ENCODE measurements at regions not wholly inside any gene's neighbourhood (a gene's known extent, or its start where the extent isn't known, plus 50 kb on each side); places are given as distances from the start of the nearest gene placed in this dataset.

GRCh38 chr10:78699971-78700370 is 368.8 kb upstream of the ZMIZ1 start:
- DNase-seq = no peak

DNA sequence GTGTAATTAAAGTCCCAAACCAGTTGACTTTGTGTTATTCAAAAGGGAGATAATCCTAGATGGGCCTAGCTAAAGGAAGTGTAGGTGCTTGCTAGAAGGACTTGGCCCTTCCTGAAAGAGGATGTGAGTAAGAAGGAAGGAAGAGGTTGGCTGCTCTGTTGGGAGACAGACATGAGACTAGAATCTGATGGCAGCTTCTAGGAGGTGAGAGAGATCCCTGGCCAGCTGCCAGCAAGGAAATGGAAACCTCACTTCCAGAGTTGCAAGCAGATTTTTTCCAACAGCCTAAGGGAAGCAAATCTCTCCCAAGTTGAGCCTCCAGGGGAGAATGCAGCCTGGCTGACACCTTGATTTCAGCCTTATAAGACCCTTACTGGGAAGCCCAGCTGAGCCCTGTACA is 368.4 kb upstream of the ZMIZ1 start:
- no peak for DNase-seq

GRCh38 chr10:78700816-78701520 is 367.8 kb upstream of the ZMIZ1 start:
- no peak for DNase-seq

GRCh38 chr10:78702186-78702585 is 366.6 kb upstream of the ZMIZ1 start:
- no peak for DNase-seq

DNA sequence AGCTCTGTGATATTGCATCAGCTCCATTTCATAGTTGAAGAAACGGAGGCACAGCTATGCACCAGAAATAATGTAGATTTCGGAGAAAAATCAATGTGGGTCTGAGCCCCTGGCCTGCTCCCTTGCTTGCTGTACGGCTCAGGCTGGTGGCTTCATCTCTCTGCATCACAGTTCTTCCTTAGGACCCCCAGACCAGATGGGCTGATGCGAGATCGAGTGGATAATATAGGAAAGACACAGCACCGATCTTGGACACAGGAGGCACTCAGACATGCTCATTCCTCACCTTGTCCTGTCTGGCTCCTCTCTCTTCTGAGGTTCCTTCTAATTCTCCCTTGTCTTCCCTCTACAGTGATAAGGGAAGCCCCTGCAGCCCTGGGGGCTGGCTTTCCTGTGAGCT is 365.9 kb upstream of the ZMIZ1 start:
- no peak for DNase-seq

DNA sequence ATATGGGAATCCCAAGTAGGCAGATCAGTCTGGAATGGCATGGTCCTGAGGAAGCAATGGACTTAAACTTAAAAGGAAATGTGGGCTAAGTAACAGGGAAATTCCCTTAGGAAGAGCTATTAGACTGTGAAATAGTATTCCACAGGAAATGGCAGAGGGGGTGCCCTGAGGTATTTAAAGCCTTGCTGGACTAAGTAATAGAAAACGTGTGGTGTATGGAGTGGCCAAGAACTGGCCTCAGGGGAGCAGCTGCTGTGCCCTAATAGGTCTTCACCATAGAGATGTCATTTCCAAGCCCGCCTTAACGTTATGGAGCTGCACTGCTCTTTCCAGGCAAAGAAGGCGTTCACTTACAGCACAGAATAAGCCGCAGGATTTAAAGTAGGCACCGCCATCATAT is 365.2 kb upstream of the ZMIZ1 start:
- peak; percentile 53 for DNase-seq

- no peak for DNase-seq
Observed at GRCh38 chr10:78706256-78706655, 362.5 kb upstream of the ZMIZ1 start.

- DNase-seq = no peak
Observed at GRCh38 chr10:78706726-78707540, 361.8 kb upstream of the ZMIZ1 start.

DNA sequence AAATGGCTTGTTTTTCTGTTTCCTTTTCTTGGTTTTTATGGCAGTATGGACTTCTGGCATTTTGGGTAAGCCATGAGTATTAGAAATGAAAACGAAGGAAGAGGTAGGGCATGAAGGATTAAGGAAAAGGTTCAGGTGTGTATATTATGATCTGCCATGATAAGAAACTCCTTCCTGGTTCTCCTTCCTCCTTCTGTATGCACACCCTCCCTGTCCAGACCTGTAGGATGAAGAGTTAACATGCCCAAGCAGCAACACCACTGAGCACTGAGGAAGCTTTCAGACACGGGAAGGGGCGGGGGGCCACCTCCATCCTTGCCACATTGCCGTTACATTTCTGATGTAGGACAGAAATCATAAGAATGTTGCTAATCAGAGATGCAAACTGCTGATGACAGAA is 361.0 kb upstream of the ZMIZ1 start:
- DNase-seq = no peak

GRCh38 chr10:78712147-78712546 is 356.6 kb upstream of the ZMIZ1 start:
- DNase-seq = peak; percentile 15

- peak; percentile 8 for DNase-seq
Observed at GRCh38 chr10:78713659-78714058, 355.1 kb upstream of the ZMIZ1 start.

GRCh38 chr10:78714225-78714624 is 354.5 kb upstream of the ZMIZ1 start:
- DNase-seq = peak; percentile 0

- DNase-seq = no peak
Observed at GRCh38 chr10:78715435-78715834, 353.3 kb upstream of the ZMIZ1 start.

DNA sequence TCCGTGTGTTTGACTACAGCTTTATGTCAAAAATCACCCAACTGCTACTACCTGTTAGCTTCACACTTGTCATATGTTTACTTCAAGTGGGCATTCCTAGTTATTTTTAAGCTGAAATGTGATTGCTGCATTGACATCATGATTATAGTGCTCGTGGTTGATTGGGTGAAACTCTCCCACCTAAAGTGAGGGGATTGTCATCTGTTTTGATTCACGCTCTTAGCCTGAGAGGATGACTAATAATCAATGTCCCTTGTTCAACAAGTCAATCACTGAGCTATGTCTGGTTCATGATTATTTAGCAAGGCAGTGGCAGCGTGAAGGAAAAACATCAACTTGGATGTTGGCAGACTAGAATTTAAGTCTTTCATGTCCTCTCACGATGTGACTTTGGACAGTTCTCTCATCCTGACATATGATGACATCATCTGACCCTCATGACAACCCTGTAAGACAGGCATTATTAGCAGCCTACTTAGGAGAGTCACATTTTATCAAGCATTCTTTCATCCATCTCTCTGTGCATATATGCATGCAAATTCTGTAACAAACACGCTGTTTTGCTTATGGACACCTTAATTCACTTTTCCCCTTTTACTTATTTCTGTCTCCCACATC is 352.6 kb upstream of the ZMIZ1 start:
- no peak for DNase-seq

DNA sequence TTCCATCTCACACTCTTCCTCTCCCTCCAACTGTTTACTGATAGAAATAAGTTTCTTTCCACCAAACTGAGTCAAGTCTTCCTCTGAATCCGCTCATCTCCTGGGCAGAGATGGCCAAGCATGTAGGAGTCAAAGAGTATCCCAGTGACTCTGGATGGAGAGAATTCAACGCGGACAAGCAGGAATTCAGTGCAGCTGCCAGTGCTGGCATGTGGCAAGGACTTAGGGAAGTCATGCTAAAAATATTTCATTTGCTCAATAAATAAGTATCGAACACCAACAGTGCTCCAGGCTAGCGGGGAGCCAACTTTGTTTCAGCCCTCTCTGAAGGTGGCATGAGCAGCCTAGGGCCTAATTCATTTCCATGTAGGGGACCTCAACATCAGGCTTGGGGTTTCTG is 351.6 kb upstream of the ZMIZ1 start:
- DNase-seq = peak; percentile 45

- no peak for DNase-seq
Observed at GRCh38 chr10:78718032-78718572, 350.7 kb upstream of the ZMIZ1 start.

DNA sequence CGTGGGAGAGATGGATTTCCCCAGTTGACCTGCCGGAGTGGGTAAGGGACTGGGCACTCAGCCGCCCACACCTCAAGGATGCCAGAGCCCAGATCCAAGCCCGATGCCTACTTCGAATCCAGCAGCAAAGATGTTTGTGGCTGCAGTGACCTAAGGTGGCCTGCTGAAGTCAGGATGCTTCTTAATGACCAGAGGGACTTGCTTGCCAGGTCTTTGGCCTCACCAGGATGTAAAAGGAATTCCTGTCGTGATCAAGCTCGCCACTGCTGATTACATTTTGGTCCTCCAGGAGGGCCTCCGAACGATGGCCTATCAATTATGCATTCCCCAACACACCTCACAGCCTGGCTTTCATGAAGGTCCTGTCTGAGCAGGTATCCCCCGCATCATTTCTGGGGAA is 349.5 kb upstream of the ZMIZ1 start:
- no peak for DNase-seq

DNA sequence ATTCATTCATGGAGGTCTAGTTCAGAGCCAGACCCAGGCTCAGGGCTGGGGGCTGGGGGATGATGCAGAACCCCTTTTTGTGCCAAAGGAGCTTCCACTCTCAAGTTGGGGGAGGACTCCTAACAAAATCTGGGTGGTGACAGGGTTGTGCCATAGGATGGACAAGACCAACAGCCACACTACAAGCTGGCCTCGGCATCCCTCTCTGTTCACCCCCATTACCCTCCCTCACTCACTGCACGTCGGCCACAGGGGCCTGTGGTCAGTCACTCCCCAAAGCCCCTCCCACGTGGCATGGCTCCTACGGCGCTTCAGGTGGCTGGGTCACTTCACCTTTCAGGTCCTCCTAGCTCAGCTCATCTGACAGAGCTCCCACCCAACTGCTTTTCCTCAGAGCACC is 348.7 kb upstream of the ZMIZ1 start:
- peak; percentile 3 for DNase-seq

- DNase-seq = no peak
Observed at GRCh38 chr10:78721231-78721630, 347.5 kb upstream of the ZMIZ1 start.

GRCh38 chr10:78724846-78725245 is 343.9 kb upstream of the ZMIZ1 start:
- DNase-seq = no peak

DNA sequence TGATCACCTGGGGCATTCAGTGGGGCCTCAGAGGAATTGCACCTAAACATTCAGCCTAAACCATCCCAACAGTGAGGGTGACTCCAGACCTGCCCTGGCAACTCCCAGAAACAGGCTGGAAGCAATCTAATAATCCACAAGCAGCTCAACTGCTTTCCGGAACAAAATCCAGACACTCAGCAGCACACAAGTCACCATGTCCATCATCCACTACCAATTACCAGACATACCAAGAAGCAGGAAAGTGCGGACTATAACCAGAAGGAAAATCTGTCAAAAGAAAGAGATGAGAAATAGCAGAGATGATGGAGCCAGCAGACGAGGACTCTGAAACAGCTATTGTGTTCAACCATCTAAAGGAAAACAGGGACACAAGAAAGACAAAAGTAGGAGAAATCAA is 342.6 kb upstream of the ZMIZ1 start:
- DNase-seq = no peak

DNA sequence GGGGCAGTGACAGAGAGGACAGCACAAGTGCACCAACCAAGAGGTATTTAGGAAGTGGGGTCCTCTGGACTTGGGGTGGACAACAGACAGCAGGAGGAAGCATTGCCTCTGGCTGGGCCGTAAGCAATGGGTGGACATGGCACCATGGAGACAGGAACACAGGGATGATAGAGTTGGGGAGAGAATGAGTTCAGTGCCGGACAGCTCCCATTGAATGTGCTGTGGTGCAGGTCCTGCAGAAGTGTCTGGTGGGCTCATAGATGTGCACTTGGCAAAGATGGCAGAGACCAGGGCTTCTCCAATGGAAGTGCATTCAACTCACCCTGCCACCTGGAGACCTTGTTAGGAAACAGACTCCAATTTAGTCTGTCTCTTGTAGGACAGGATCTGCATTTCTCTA is 341.5 kb upstream of the ZMIZ1 start:
- DNase-seq = no peak

DNA sequence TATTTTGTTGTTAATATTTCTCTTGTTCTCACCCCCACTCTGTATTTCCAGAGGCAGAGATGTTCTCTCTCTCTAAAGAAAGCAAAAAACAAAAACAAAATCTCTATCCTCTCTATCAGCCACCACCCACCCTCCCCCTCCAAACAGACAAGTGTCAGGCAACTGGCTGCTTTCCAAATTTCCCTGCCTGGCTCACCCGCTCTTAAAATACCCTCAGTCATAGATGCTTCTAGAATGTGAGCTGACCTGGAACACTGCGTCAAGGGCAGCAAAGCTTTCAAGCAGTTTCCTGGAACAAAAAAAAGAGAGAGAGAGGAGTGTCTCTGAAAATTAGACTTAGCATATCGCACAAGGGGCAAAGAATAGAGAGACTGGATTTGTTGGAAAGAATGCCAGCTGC is 341.0 kb upstream of the ZMIZ1 start:
- DNase-seq = no peak

GRCh38 chr10:78728176-78728575 is 340.6 kb upstream of the ZMIZ1 start:
- DNase-seq = no peak

Data from right hindlimb (tissue), 1 donor.